Activated CD8-positive, alpha-beta T cell treated with anti-CD3 and anti-CD28 coated beads for 36 hours (primary cell): ENCODE measurements at regions not wholly inside any gene's neighbourhood (a gene's known extent, or its start where the extent isn't known, plus 50 kb on each side); places are given as distances from the start of the nearest gene placed in this dataset.

Experiments used
- ATAC-seq: fragments of 200-7000 bp; cut with Tn5 transposase; one replicate; pipeline ENCODE4 v1.10.0; 2021; ENCODE audit warnings: mild to moderate bottlenecking, moderate library complexity
- CTCF ChIA-PET: fragments of 350-600 bp; sonication (Branson Sonifier 250); formaldehyde crosslinking; loops from one replicate; lab custom pipeline; 2021; ENCODE audit warnings: antibody characterized with exemption; lab: Charles Lee
- POLR2A ChIA-PET: fragments of 350-600 bp; sonication (Branson Sonifier 250); formaldehyde crosslinking; loops from one replicate; lab custom pipeline; 2021; ENCODE audit warnings: antibody characterized with exemption; lab: Charles Lee
- DNase-seq: peaks from one replicate; pipeline ENCODE4 v3.0.0-alpha.2; 2020
- H3K27ac Mint-ChIP-seq: one replicate; pipeline ENCODE4 v1.8.0; 2021; ENCODE audit warnings: mild to moderate bottlenecking, mixed read lengths
- H3K27me3 Mint-ChIP-seq: one replicate; pipeline ENCODE4 v1.8.0; 2021; ENCODE audit warnings: mixed read lengths
- H3K36me3 Mint-ChIP-seq: one replicate; pipeline ENCODE4 v1.8.0; 2021; ENCODE audit warnings: low read depth, mixed read lengths
- H3K4me1 Mint-ChIP-seq: one replicate; pipeline ENCODE4 v1.8.0; 2021; ENCODE audit warnings: low read depth, mixed read lengths
- H3K4me3 Mint-ChIP-seq: one replicate; pipeline ENCODE4 v1.8.0; 2021; ENCODE audit warnings: mild to moderate bottlenecking, moderate library complexity, mixed read lengths
- H3K9me3 Mint-ChIP-seq: one replicate; pipeline ENCODE4 v1.8.0; 2021; ENCODE audit warnings: mixed read lengths
- CTCF ChIP-seq: fragments of 200-600 bp; IDR thresholded peaks from one replicate; pipeline ENCODE4 v1.8.0; 2022; ENCODE audit warnings: antibody characterized with exemption, mild to moderate bottlenecking
- intact Hi-C: fragments of 100-400 bp; cut with micrococcal nuclease; formaldehyde crosslinking; loops from one replicate; pipeline ENCODE4 v1.10.0; 2022

GRCh38 chr14:103247169-103247606, 86.8 kb upstream of the EIF5 start:
- H3K9me3 Mint-ChIP-seq = no peaks in the 10 kb centered on the region
- peaks cover 20% of the 10 kb centered on the region for H3K27me3 Mint-ChIP-seq
- no peak for DNase-seq
- ATAC-seq = no peak
- H3K4me3 Mint-ChIP-seq = no peak overlapping the region
- H3K4me1 Mint-ChIP-seq = no peaks in the 10 kb centered on the region
- H3K36me3 Mint-ChIP-seq = no peaks in the 10 kb centered on the region
- ChIA-PET POLR2A (no interaction called here), CTCF (no interaction called here)
- TF ChIP-seq CTCF = no peak
- H3K27ac Mint-ChIP-seq = no peak overlapping the region
- intact Hi-C loops = no loop called here

- H3K4me3 Mint-ChIP-seq = no peak overlapping the region
- no peak for DNase-seq
- H3K27me3 Mint-ChIP-seq = peaks cover 12% of the 10 kb centered on the region
- H3K4me1 Mint-ChIP-seq = no peaks in the 10 kb centered on the region
- no peak for ATAC-seq
- intact Hi-C loops = no loop called here
- no peaks in the 10 kb centered on the region for H3K36me3 Mint-ChIP-seq
- POLR2A ChIA-PET = no interaction called here
- H3K9me3 Mint-ChIP-seq = no peaks in the 10 kb centered on the region
- no peak overlapping the region for H3K27ac Mint-ChIP-seq
- no peak for TF ChIP-seq CTCF
- CTCF ChIA-PET = interaction anchor here (1.2 to 1.3 kb wide), 2 partner anchors 32 to 70 kb away, joined by 3 read pairs; no protein-coding TSS in a partner anchor
Observed at GRCh38 chr14:103250181-103250580, 83.9 kb upstream of the EIF5 start.

GRCh38 chr14:103250874-103251273, 83.2 kb upstream of the EIF5 start:
- H3K27me3 Mint-ChIP-seq = peaks cover 13% of the 10 kb centered on the region
- H3K27ac Mint-ChIP-seq = no peak overlapping the region
- intact Hi-C loops = no loop called here
- DNase-seq = no peak
- no peaks in the 10 kb centered on the region for H3K9me3 Mint-ChIP-seq
- no peaks in the 10 kb centered on the region for H3K36me3 Mint-ChIP-seq
- CTCF ChIA-PET = interaction anchor here (1.2 to 1.3 kb wide), 2 partner anchors 32 to 71 kb away, joined by 3 read pairs; no protein-coding TSS in a partner anchor
- no peak for ATAC-seq
- no peak for TF ChIP-seq CTCF
- no peaks in the 10 kb centered on the region for H3K4me1 Mint-ChIP-seq
- POLR2A ChIA-PET = interaction anchor here (0.7 kb wide), 1 partner anchor 277 kb away, joined by 3 read pairs; no protein-coding TSS in a partner anchor
- H3K4me3 Mint-ChIP-seq = no peak overlapping the region

- DNase-seq (no peak), ATAC-seq (no peak)
- H3K4me1 Mint-ChIP-seq = peaks cover 3% of the 10 kb centered on the region
- CTCF ChIA-PET = no interaction called here
- H3K4me3 Mint-ChIP-seq = no peak overlapping the region
- H3K36me3 Mint-ChIP-seq = no peaks in the 10 kb centered on the region
- TF ChIP-seq CTCF = no peak
- H3K9me3 Mint-ChIP-seq = no peaks in the 10 kb centered on the region
- H3K27me3 Mint-ChIP-seq = peaks cover 9% of the 10 kb centered on the region
- POLR2A ChIA-PET = no interaction called here
- no peak overlapping the region for H3K27ac Mint-ChIP-seq
- intact Hi-C loops = no loop called here
Observed at GRCh38 chr14:103255555-103255954, 78.5 kb upstream of the EIF5 start.

GRCh38 chr14:103256406-103256805, 77.6 kb upstream of the EIF5 start:
- no peak overlapping the region for H3K27ac Mint-ChIP-seq
- H3K27me3 Mint-ChIP-seq = peaks cover 8% of the 10 kb centered on the region
- DNase-seq (no peak), ATAC-seq (no peak)
- CTCF ChIA-PET = no interaction called here
- intact Hi-C loops = no loop called here
- no peak for TF ChIP-seq CTCF
- POLR2A ChIA-PET = no interaction called here
- peaks cover 8% of the 10 kb centered on the region for H3K4me1 Mint-ChIP-seq
- H3K9me3 Mint-ChIP-seq = no peaks in the 10 kb centered on the region
- no peaks in the 10 kb centered on the region for H3K36me3 Mint-ChIP-seq
- H3K4me3 Mint-ChIP-seq = no peak overlapping the region
